Liver (tissue), 8 donors: ENCODE measurements at regions not wholly inside any gene's neighbourhood (a gene's known extent, or its start where the extent isn't known, plus 50 kb on each side); places are given as distances from the start of the nearest gene placed in this dataset.

Experiments
- DNase-seq: peaks from one replicate; pipeline ENCODE4 v3.0.0-alpha.2; 2017; ENCODE audit warnings: low spot score
- H3K27ac ChIP-seq, 2 donors: one replicate each; pipeline ENCODE4 v1.7.0; 2013; ENCODE audit warnings: inconsistent platforms in 2 of 2, low read length in 2 of 2, control low read depth in 1 of 2, low read depth in 1 of 2, mild to moderate bottlenecking in 1 of 2
- H3K27me3 ChIP-seq, 4 donors: one replicate each; pipeline versions ENCODE4 v1.6.1 to v1.7.0; 2013; ENCODE audit warnings: low read length in 3 of 4, inconsistent platforms in 1 of 4, mild to moderate bottlenecking in 1 of 4, moderate library complexity in 1 of 4; ENCODE audit not compliant: control insufficient read depth in 4 of 4, insufficient read depth in 4 of 4
- H3K36me3 ChIP-seq, 4 donors: one replicate each; pipeline versions ENCODE4 v1.6.1 to v1.7.0; 2013; ENCODE audit warnings: low read length in 3 of 4, mild to moderate bottlenecking in 3 of 4, low read depth in 1 of 4, moderate library complexity in 1 of 4; ENCODE audit not compliant: control insufficient read depth in 4 of 4, insufficient read depth in 3 of 4
- H3K4me1 ChIP-seq, 4 donors: one replicate each; pipeline versions ENCODE4 v1.6.1 to v1.7.0; 2013; ENCODE audit warnings: low read length in 3 of 4, mild to moderate bottlenecking in 3 of 4, moderate library complexity in 1 of 4; ENCODE audit not compliant: control insufficient read depth in 4 of 4, insufficient read depth in 4 of 4
- H3K4me3 ChIP-seq, 3 donors: one replicate each; pipeline versions ENCODE4 v1.6.1 to v1.7.0; 2013; ENCODE audit warnings: low read length in 3 of 3, control low read depth in 1 of 3, low read depth in 1 of 3, mild to moderate bottlenecking in 1 of 3
- H3K9ac ChIP-seq, 2 donors: one replicate each; pipeline ENCODE4 v1.7.0; 2013; ENCODE audit warnings: low read length in 2 of 2, mild to moderate bottlenecking in 2 of 2, moderate library complexity in 2 of 2, control low read depth in 1 of 2, low read depth in 1 of 2
- H3K9me3 ChIP-seq, 4 donors: one replicate each; pipeline versions ENCODE4 v1.6.1 to v1.7.0; 2013; ENCODE audit warnings: low read length in 3 of 4; ENCODE audit not compliant: control insufficient read depth in 4 of 4
- EGR1 ChIP-seq, 2 donors: IDR thresholded peaks; 2 replicates each; pipeline ENCODE4 v1.6.1; 2016 to 2018; ENCODE audit warnings: antibody characterized with exemption in 2 of 2, low read depth in 2 of 2
- FOXA1 ChIP-seq: IDR thresholded peaks from 2 replicates; pipeline ENCODE4 v1.6.1; 2016; ENCODE audit warnings: antibody characterized with exemption
- GABPA ChIP-seq, 2 donors: IDR thresholded peaks in 1 of 2; conservative IDR thresholded peaks in 1 of 2; 2 replicates each; pipeline ENCODE4 v1.6.1; 2016; ENCODE audit warnings: antibody characterized with exemption in 2 of 2, mild to moderate bottlenecking in 1 of 2, moderate library complexity in 1 of 2
- HNF4A ChIP-seq, 2 donors: conservative IDR thresholded peaks; 2 replicates each; pipeline ENCODE4 v1.6.1; 2016; ENCODE audit warnings: antibody characterized with exemption in 2 of 2, mild to moderate bottlenecking in 2 of 2
- HNF4G ChIP-seq: IDR thresholded peaks from 2 replicates; pipeline ENCODE4 v1.6.1; 2016; ENCODE audit warnings: antibody characterized with exemption
- JUND ChIP-seq, 2 donors: IDR thresholded peaks; 2 replicates each; pipeline ENCODE4 v1.6.1; 2016; ENCODE audit warnings: antibody characterized with exemption in 2 of 2
- NR2F2 ChIP-seq: IDR thresholded peaks from 2 replicates; pipeline ENCODE4 v1.6.1; 2016; ENCODE audit warnings: antibody characterized with exemption
- RAD21 ChIP-seq, 2 donors: IDR thresholded peaks; 2 replicates each; pipeline ENCODE4 v1.6.1; 2016; ENCODE audit warnings: antibody characterized with exemption in 2 of 2, mild to moderate bottlenecking in 2 of 2
- RXRA ChIP-seq, 2 donors: IDR thresholded peaks; 2 replicates each; pipeline ENCODE4 v1.6.1; 2017 to 2018; ENCODE audit warnings: antibody characterized with exemption in 2 of 2, mild to moderate bottlenecking in 1 of 2
- SP1 ChIP-seq: IDR thresholded peaks from 2 replicates; pipeline ENCODE4 v1.6.1; 2018; ENCODE audit warnings: antibody characterized with exemption, mild to moderate bottlenecking
- TAF1 ChIP-seq: conservative IDR thresholded peaks from 2 replicates; pipeline ENCODE4 v1.6.1; 2016; ENCODE audit warnings: antibody characterized with exemption, mild to moderate bottlenecking
- YY1 ChIP-seq: IDR thresholded peaks from 2 replicates; pipeline ENCODE4 v1.6.1; 2016; ENCODE audit warnings: antibody characterized with exemption, mild to moderate bottlenecking
- WGBS: extraction: QIAGEN DNeasy Blood & Tissue Kit; methylation state at CpG from one replicate; pipeline ENCODE4 v1.1.7; 2013; 5-methylcytosine and 5-hydroxymethylcytosine counted together
- TF ChIP-seq, protein P1 (sequence below): fragments of 150-350 bp; IDR thresholded peaks from 2 replicates; pipeline ENCODE4 v1.5.1; 2017; ENCODE audit warnings: improper control_type of control experiment, low read depth, low read length; ENCODE audit not compliant: missing input control
- TF ChIP-seq, protein P2 (sequence below): IDR thresholded peaks from 2 replicates; pipeline ENCODE4 v1.6.1; 2016; ENCODE audit warnings: antibody characterized with exemption
- TF ChIP-seq, protein P3 (sequence below): IDR thresholded peaks from 2 replicates; pipeline ENCODE4 v1.6.1; 2016; ENCODE audit warnings: antibody characterized with exemption
- TF ChIP-seq, protein P4 (sequence below): IDR thresholded peaks from 2 replicates; pipeline ENCODE4 v1.6.1; 2016; ENCODE audit warnings: antibody characterized with exemption, mild to moderate bottlenecking
- TF ChIP-seq, protein P5 (sequence below): IDR thresholded peaks from 2 replicates; pipeline ENCODE4 v1.6.1; 2016; ENCODE audit warnings: antibody characterized with exemption
- donor health status: healthy.
- donor health status: healthy.
- donor health status: healthy.
- donor health status: healthy.
- donor health status: healthy.

DNA sequence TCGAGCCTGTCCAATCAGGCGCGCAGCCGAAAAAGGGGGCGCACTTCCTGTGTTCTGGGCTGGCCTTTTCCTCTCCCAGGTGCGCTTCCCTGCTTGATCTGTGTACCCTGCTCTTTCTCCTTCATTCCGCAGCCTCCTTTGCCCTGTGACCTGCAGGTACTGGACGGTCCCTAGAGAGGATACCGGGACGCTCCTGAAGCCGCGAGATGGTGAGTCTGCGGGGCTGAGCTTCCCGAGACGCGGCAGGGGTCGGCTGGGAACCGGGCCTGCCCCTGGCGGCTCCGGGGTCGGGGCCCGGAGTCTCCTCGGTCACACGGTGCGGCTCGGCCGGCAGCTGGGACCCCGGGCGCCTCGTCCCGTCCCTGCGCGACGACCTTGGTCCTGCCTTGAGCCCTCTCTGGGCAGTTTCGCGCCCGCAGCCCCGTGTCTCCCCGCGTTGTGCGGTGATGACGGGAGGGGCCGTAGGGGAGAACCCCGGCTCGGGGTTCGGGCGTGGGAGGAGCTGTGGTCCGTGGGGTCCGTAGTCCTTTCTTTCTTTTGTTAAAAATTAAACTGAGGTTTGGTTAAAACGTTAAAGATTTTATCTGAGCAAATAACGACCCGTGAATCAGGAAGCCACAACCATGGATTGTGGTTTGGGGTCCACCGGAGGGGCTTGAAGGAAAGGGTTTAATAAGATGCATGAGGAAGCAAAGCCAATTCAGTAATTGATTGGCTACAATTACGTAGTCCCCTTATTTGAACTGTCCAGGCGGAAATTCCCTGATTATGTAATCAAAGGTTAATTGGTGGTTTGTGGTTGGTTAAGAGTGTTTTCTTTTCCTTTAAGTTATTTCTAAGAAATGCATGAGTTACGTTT, 172.8 kb upstream of the ZNF267 start:
- WGBS = 2% methylated on average over 56 of the region's 56 CpGs
- TF ChIP-seq, protein P1, sequence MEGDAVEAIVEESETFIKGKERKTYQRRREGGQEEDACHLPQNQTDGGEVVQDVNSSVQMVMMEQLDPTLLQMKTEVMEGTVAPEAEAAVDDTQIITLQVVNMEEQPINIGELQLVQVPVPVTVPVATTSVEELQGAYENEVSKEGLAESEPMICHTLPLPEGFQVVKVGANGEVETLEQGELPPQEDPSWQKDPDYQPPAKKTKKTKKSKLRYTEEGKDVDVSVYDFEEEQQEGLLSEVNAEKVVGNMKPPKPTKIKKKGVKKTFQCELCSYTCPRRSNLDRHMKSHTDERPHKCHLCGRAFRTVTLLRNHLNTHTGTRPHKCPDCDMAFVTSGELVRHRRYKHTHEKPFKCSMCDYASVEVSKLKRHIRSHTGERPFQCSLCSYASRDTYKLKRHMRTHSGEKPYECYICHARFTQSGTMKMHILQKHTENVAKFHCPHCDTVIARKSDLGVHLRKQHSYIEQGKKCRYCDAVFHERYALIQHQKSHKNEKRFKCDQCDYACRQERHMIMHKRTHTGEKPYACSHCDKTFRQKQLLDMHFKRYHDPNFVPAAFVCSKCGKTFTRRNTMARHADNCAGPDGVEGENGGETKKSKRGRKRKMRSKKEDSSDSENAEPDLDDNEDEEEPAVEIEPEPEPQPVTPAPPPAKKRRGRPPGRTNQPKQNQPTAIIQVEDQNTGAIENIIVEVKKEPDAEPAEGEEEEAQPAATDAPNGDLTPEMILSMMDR = no peak
- TF ChIP-seq RXRA (IDR thresholded peaks at IDR 0.05) = peak in 1 of 2 donors; percentile 50
- TF ChIP-seq EGR1 (IDR thresholded peaks at IDR 0.05; ENCODE audit: low read depth in 2 of 2) = no peak
- TF ChIP-seq FOXA1 = no peak
- TF ChIP-seq, protein P2, sequence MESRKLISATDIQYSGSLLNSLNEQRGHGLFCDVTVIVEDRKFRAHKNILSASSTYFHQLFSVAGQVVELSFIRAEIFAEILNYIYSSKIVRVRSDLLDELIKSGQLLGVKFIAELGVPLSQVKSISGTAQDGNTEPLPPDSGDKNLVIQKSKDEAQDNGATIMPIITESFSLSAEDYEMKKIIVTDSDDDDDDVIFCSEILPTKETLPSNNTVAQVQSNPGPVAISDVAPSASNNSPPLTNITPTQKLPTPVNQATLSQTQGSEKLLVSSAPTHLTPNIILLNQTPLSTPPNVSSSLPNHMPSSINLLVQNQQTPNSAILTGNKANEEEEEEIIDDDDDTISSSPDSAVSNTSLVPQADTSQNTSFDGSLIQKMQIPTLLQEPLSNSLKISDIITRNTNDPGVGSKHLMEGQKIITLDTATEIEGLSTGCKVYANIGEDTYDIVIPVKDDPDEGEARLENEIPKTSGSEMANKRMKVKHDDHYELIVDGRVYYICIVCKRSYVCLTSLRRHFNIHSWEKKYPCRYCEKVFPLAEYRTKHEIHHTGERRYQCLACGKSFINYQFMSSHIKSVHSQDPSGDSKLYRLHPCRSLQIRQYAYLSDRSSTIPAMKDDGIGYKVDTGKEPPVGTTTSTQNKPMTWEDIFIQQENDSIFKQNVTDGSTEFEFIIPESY = no peak
- TF ChIP-seq, protein P3, sequence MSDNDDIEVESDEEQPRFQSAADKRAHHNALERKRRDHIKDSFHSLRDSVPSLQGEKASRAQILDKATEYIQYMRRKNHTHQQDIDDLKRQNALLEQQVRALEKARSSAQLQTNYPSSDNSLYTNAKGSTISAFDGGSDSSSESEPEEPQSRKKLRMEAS = no peak
- TF ChIP-seq YY1 = no peak
- TF ChIP-seq TAF1 = peak; percentile 38
- TF ChIP-seq, protein P4, sequence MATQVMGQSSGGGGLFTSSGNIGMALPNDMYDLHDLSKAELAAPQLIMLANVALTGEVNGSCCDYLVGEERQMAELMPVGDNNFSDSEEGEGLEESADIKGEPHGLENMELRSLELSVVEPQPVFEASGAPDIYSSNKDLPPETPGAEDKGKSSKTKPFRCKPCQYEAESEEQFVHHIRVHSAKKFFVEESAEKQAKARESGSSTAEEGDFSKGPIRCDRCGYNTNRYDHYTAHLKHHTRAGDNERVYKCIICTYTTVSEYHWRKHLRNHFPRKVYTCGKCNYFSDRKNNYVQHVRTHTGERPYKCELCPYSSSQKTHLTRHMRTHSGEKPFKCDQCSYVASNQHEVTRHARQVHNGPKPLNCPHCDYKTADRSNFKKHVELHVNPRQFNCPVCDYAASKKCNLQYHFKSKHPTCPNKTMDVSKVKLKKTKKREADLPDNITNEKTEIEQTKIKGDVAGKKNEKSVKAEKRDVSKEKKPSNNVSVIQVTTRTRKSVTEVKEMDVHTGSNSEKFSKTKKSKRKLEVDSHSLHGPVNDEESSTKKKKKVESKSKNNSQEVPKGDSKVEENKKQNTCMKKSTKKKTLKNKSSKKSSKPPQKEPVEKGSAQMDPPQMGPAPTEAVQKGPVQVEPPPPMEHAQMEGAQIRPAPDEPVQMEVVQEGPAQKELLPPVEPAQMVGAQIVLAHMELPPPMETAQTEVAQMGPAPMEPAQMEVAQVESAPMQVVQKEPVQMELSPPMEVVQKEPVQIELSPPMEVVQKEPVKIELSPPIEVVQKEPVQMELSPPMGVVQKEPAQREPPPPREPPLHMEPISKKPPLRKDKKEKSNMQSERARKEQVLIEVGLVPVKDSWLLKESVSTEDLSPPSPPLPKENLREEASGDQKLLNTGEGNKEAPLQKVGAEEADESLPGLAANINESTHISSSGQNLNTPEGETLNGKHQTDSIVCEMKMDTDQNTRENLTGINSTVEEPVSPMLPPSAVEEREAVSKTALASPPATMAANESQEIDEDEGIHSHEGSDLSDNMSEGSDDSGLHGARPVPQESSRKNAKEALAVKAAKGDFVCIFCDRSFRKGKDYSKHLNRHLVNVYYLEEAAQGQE = no peak
- TF ChIP-seq, protein P5, sequence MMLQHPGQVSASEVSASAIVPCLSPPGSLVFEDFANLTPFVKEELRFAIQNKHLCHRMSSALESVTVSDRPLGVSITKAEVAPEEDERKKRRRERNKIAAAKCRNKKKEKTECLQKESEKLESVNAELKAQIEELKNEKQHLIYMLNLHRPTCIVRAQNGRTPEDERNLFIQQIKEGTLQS = no peak
- TF ChIP-seq HNF4A (conservative IDR thresholded peaks at IDR 0.05) = peak; percentile 7 to 13
- no peak for TF ChIP-seq RAD21 (IDR thresholded peaks at IDR 0.05)
- peak in 1 of 2 donors; percentile 83 for TF ChIP-seq GABPA (IDR thresholded peaks at IDR 0.05 in 1 of 2, conservative IDR thresholded peaks at IDR 0.05 in 1 of 2)
- no peak for TF ChIP-seq JUND (IDR thresholded peaks at IDR 0.05)
- no peak for TF ChIP-seq HNF4G
- no peak for TF ChIP-seq NR2F2
- TF ChIP-seq SP1 = peak; percentile 49
- peak overlapping the region; percentile 80 to 87 (median 82) for H3K4me3 ChIP-seq
- H3K36me3 ChIP-seq = peaks cover 5 to 31% (median 14%) of the 10 kb centered on the region in 4 donors
- H3K9ac ChIP-seq = peak overlapping the region; percentile 40 to 61
- H3K9me3 ChIP-seq = no peaks in the 10 kb centered on the region
- H3K27ac ChIP-seq = peak overlapping the region; percentile 58 to 73
- peaks cover 0 to 15% (median 8%) of the 10 kb centered on the region in 4 donors for H3K4me1 ChIP-seq
- peak; percentile 89 for DNase-seq
- no peaks in the 10 kb centered on the region for H3K27me3 ChIP-seq
